GM12872 (cell line): ENCODE measurements at regions not wholly inside any gene's neighbourhood (a gene's known extent, or its start where the extent isn't known, plus 50 kb on each side); places are given as distances from the start of the nearest gene placed in this dataset.

ENCODE experiments used
- TF ChIP-seq, protein P1 (sequence below): IDR thresholded peaks from 3 replicates; pipeline ENCODE4 v1.5.1; 2011; ENCODE audit warnings: low read depth, mild to moderate bottlenecking, low read length, moderate library complexity; ENCODE audit not compliant: insufficient read depth

- TF ChIP-seq, protein P1, sequence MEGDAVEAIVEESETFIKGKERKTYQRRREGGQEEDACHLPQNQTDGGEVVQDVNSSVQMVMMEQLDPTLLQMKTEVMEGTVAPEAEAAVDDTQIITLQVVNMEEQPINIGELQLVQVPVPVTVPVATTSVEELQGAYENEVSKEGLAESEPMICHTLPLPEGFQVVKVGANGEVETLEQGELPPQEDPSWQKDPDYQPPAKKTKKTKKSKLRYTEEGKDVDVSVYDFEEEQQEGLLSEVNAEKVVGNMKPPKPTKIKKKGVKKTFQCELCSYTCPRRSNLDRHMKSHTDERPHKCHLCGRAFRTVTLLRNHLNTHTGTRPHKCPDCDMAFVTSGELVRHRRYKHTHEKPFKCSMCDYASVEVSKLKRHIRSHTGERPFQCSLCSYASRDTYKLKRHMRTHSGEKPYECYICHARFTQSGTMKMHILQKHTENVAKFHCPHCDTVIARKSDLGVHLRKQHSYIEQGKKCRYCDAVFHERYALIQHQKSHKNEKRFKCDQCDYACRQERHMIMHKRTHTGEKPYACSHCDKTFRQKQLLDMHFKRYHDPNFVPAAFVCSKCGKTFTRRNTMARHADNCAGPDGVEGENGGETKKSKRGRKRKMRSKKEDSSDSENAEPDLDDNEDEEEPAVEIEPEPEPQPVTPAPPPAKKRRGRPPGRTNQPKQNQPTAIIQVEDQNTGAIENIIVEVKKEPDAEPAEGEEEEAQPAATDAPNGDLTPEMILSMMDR = no peak
Observed at GRCh38 chr21:21682172-21682571, 684.0 kb downstream of the NCAM2 start.

GRCh38 chr21:21688889-21689288 lies 690.7 kb downstream of the NCAM2 start:
- TF ChIP-seq, protein P1 = no peak

GRCh38 chr21:21690068-21690665 lies 692.0 kb downstream of the NCAM2 start:
- TF ChIP-seq, protein P1 = no peak

GRCh38 chr21:21712748-21713520 lies 714.7 kb downstream of the NCAM2 start:
- TF ChIP-seq, protein P1 = no peak

- TF ChIP-seq, protein P1 = no peak
Observed at GRCh38 chr21:21713651-21714180, 715.5 kb downstream of the NCAM2 start.

GRCh38 chr21:21714426-21714825 lies 716.2 kb downstream of the NCAM2 start:
- TF ChIP-seq, protein P1 = no peak

GRCh38 chr21:21715266-21715969 lies 717.2 kb downstream of the NCAM2 start:
- TF ChIP-seq, protein P1 = no peak
